ENCODE measurements at regions not wholly inside any gene's neighbourhood (a gene's known extent, or its start where the extent isn't known, plus 50 kb on each side); places are given as distances from the start of the nearest gene placed in this dataset.

GRCh38 chr18:27667064-27667463, 482.0 kb upstream of the CHST9 start:
- ChIA-PET CTCF (no interaction called here), POLR2A (no interaction called here)
- Histone ChIP-seq H3K27me3 (ENCODE audit: control insufficient read depth in 2 of 2, insufficient read depth in 2 of 2, low read length in 2 of 2) (peaks cover 0 to 4% of the 10 kb centered on the region in 2 donors), H3K36me3 (ENCODE audit: control insufficient read depth in 2 of 3, insufficient read depth in 3 of 3, low read length in 3 of 3) (no peaks in the 10 kb centered on the region), H3K9me3 (ENCODE audit: control insufficient read depth in 2 of 3, low read length in 3 of 3) (no peaks in the 10 kb centered on the region), H3K4me1 (ENCODE audit: control insufficient read depth in 2 of 2, insufficient read depth in 2 of 2, low read length in 2 of 2) (no peaks in the 10 kb centered on the region), H3K27ac (ENCODE audit: low read depth, low read length) (no peak overlapping the region), H3K4me3 (ENCODE audit: low read length) (no peak overlapping the region)
- H3K27me3 Mint-ChIP-seq = no peaks in the 10 kb centered on the region
- H3K4me3 Mint-ChIP-seq = no peak overlapping the region
- peaks cover 0 to 5% (median 0%) of the 10 kb centered on the region in 11 donors for H3K9me3 Mint-ChIP-seq
- ATAC-seq (no peak), DNase-seq (no peak)
- no peak overlapping the region for H3K27ac Mint-ChIP-seq
- intact Hi-C loops (cut with micrococcal nuclease) = no loop called here
- no peaks in the 10 kb centered on the region for H3K4me1 Mint-ChIP-seq
- no peaks in the 10 kb centered on the region for H3K36me3 Mint-ChIP-seq

- no peak overlapping the region for H3K4me3 ChIP-seq (ENCODE audit: low read length)
- H3K27ac ChIP-seq (ENCODE audit: low read depth, low read length) = no peak overlapping the region
- Mint-ChIP-seq H3K4me1 (no peaks in the 10 kb centered on the region), H3K36me3 (no peaks in the 10 kb centered on the region), H3K4me3 (no peak overlapping the region), H3K27me3 (no peaks in the 10 kb centered on the region), H3K27ac (no peak overlapping the region), H3K9me3 (peaks cover 0 to 6% (median 0%) of the 10 kb centered on the region in 11 donors)
- ChIA-PET POLR2A (no interaction called here), CTCF (no interaction called here)
- H3K27me3 ChIP-seq (ENCODE audit: control insufficient read depth in 2 of 2, insufficient read depth in 2 of 2, low read length in 2 of 2) = peaks cover 0 to 4% of the 10 kb centered on the region in 2 donors
- H3K36me3 ChIP-seq (ENCODE audit: control insufficient read depth in 2 of 3, insufficient read depth in 3 of 3, low read length in 3 of 3) = no peaks in the 10 kb centered on the region
- ATAC-seq = no peak
- no peaks in the 10 kb centered on the region for H3K9me3 ChIP-seq (ENCODE audit: control insufficient read depth in 2 of 3, low read length in 3 of 3)
- no peak for DNase-seq
- H3K4me1 ChIP-seq (ENCODE audit: control insufficient read depth in 2 of 2, insufficient read depth in 2 of 2, low read length in 2 of 2) = no peaks in the 10 kb centered on the region
- intact Hi-C loops (cut with micrococcal nuclease) = no loop called here
Measured at GRCh38 chr18:27666016-27666415, 480.9 kb upstream of the CHST9 start.

- Histone ChIP-seq H3K27ac (ENCODE audit: low read depth, low read length) (no peak overlapping the region), H3K4me3 (ENCODE audit: low read length) (no peak overlapping the region), H3K9me3 (ENCODE audit: control insufficient read depth in 2 of 3, low read length in 3 of 3) (no peaks in the 10 kb centered on the region), H3K4me1 (ENCODE audit: control insufficient read depth in 2 of 2, insufficient read depth in 2 of 2, low read length in 2 of 2) (no peaks in the 10 kb centered on the region), H3K36me3 (ENCODE audit: control insufficient read depth in 2 of 3, insufficient read depth in 3 of 3, low read length in 3 of 3) (no peaks in the 10 kb centered on the region), H3K27me3 (ENCODE audit: control insufficient read depth in 2 of 2, insufficient read depth in 2 of 2, low read length in 2 of 2) (no peaks in the 10 kb centered on the region)
- Mint-ChIP-seq H3K27me3 (no peaks in the 10 kb centered on the region), H3K9me3 (peaks cover 0 to 6% (median 0%) of the 10 kb centered on the region in 11 donors), H3K4me3 (no peak overlapping the region), H3K27ac (no peak overlapping the region), H3K36me3 (no peaks in the 10 kb centered on the region), H3K4me1 (no peaks in the 10 kb centered on the region)
- intact Hi-C loops (cut with micrococcal nuclease) = no loop called here
- POLR2A ChIA-PET = no interaction called here
- DNase-seq (no peak), ATAC-seq (no peak)
- CTCF ChIA-PET = no interaction called here
Measured at GRCh38 chr18:27665264-27665799, 480.2 kb upstream of the CHST9 start.

GRCh38 chr18:27662949-27663348, 477.8 kb upstream of the CHST9 start:
- CTCF ChIA-PET = no interaction called here
- Histone ChIP-seq H3K27ac (ENCODE audit: low read depth, low read length) (no peak overlapping the region), H3K9me3 (ENCODE audit: control insufficient read depth in 2 of 3, low read length in 3 of 3) (no peaks in the 10 kb centered on the region), H3K27me3 (ENCODE audit: control insufficient read depth in 2 of 2, insufficient read depth in 2 of 2, low read length in 2 of 2) (no peaks in the 10 kb centered on the region), H3K4me3 (ENCODE audit: low read length) (no peak overlapping the region), H3K36me3 (ENCODE audit: control insufficient read depth in 2 of 3, insufficient read depth in 3 of 3, low read length in 3 of 3) (no peaks in the 10 kb centered on the region), H3K4me1 (ENCODE audit: control insufficient read depth in 2 of 2, insufficient read depth in 2 of 2, low read length in 2 of 2) (no peaks in the 10 kb centered on the region)
- DNase-seq (no peak), ATAC-seq (no peak)
- Mint-ChIP-seq H3K27ac (no peak overlapping the region), H3K4me1 (no peaks in the 10 kb centered on the region), H3K27me3 (no peaks in the 10 kb centered on the region), H3K9me3 (peaks cover 0 to 9% (median 2%) of the 10 kb centered on the region in 11 donors), H3K4me3 (no peak overlapping the region), H3K36me3 (no peaks in the 10 kb centered on the region)
- POLR2A ChIA-PET = no interaction called here
- intact Hi-C loops (cut with micrococcal nuclease) = no loop called here

DNA sequence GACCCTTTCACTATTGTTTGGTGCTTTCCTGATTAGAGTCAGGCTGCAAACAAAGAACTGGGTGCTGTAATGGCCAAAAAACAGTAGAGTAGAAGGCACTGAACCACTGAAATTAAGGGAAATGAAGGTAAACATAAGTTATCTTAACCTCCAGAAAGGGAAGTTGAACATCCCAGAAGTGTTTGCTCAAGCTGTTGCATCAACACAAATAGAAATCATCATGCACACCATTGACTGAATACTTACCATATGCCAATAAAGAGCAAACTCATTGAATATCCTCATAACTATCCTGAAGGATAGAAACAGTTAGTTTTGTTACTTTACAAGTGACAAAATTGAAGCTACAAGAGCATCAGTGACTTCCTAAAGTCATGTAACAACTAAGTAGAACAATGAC, 477.4 kb upstream of the CHST9 start:
- Histone ChIP-seq H3K27me3 (ENCODE audit: control insufficient read depth in 2 of 2, insufficient read depth in 2 of 2, low read length in 2 of 2) (no peaks in the 10 kb centered on the region), H3K9me3 (ENCODE audit: control insufficient read depth in 2 of 3, low read length in 3 of 3) (no peaks in the 10 kb centered on the region), H3K4me3 (ENCODE audit: low read length) (no peak overlapping the region), H3K27ac (ENCODE audit: low read depth, low read length) (no peak overlapping the region), H3K4me1 (ENCODE audit: control insufficient read depth in 2 of 2, insufficient read depth in 2 of 2, low read length in 2 of 2) (no peaks in the 10 kb centered on the region), H3K36me3 (ENCODE audit: control insufficient read depth in 2 of 3, insufficient read depth in 3 of 3, low read length in 3 of 3) (no peaks in the 10 kb centered on the region)
- no peaks in the 10 kb centered on the region for H3K4me1 Mint-ChIP-seq
- intact Hi-C loops (cut with micrococcal nuclease) = no loop called here
- ChIA-PET CTCF (no interaction called here), POLR2A (no interaction called here)
- no peak overlapping the region for H3K4me3 Mint-ChIP-seq
- DNase-seq (no peak), ATAC-seq (no peak)
- no peaks in the 10 kb centered on the region for H3K36me3 Mint-ChIP-seq
- H3K27me3 Mint-ChIP-seq = no peaks in the 10 kb centered on the region
- peaks cover 0 to 9% (median 2%) of the 10 kb centered on the region in 11 donors for H3K9me3 Mint-ChIP-seq
- no peak overlapping the region for H3K27ac Mint-ChIP-seq

GRCh38 chr18:27661320-27662018, 476.4 kb upstream of the CHST9 start:
- intact Hi-C loops (cut with micrococcal nuclease) = no loop called here

GRCh38 chr18:27656905-27657304, 471.8 kb upstream of the CHST9 start:
- ATAC-seq = no peak
- POLR2A ChIA-PET = no interaction called here

More at GRCh38 chr18:27661320-27662018, 476.4 kb upstream of the CHST9 start:
- no peak overlapping the region for H3K27ac Mint-ChIP-seq
- H3K4me1 Mint-ChIP-seq = no peaks in the 10 kb centered on the region
- no peaks in the 10 kb centered on the region for H3K36me3 Mint-ChIP-seq
- H3K9me3 Mint-ChIP-seq = peaks cover 0 to 9% (median 2%) of the 10 kb centered on the region in 11 donors
- DNase-seq = no peak
- no peak overlapping the region for H3K27ac ChIP-seq (ENCODE audit: low read depth, low read length)
- no peak overlapping the region for H3K4me3 Mint-ChIP-seq
- no peaks in the 10 kb centered on the region for H3K9me3 ChIP-seq (ENCODE audit: control insufficient read depth in 2 of 3, low read length in 3 of 3)
- H3K4me3 ChIP-seq (ENCODE audit: low read length) = no peak overlapping the region
- no peaks in the 10 kb centered on the region for H3K36me3 ChIP-seq (ENCODE audit: control insufficient read depth in 2 of 3, insufficient read depth in 3 of 3, low read length in 3 of 3)
- H3K27me3 ChIP-seq (ENCODE audit: control insufficient read depth in 2 of 2, insufficient read depth in 2 of 2, low read length in 2 of 2) = no peaks in the 10 kb centered on the region
- ChIA-PET POLR2A (no interaction called here), CTCF (no interaction called here)
- no peaks in the 10 kb centered on the region for H3K4me1 ChIP-seq (ENCODE audit: control insufficient read depth in 2 of 2, insufficient read depth in 2 of 2, low read length in 2 of 2)
- H3K27me3 Mint-ChIP-seq = no peaks in the 10 kb centered on the region
- no peak for ATAC-seq

More at GRCh38 chr18:27656905-27657304, 471.8 kb upstream of the CHST9 start:
- Mint-ChIP-seq H3K27me3 (no peaks in the 10 kb centered on the region), H3K27ac (no peak overlapping the region), H3K9me3 (peaks cover 0 to 11% (median 4%) of the 10 kb centered on the region in 11 donors), H3K36me3 (peaks cover 0 to 3% (median 0%) of the 10 kb centered on the region in 5 donors), H3K4me3 (no peak overlapping the region), H3K4me1 (no peaks in the 10 kb centered on the region)
- Histone ChIP-seq H3K27ac (ENCODE audit: low read depth, low read length) (no peak overlapping the region), H3K9me3 (ENCODE audit: control insufficient read depth in 2 of 3, low read length in 3 of 3) (no peaks in the 10 kb centered on the region), H3K36me3 (ENCODE audit: control insufficient read depth in 2 of 3, insufficient read depth in 3 of 3, low read length in 3 of 3) (no peaks in the 10 kb centered on the region), H3K27me3 (ENCODE audit: control insufficient read depth in 2 of 2, insufficient read depth in 2 of 2, low read length in 2 of 2) (no peaks in the 10 kb centered on the region), H3K4me3 (ENCODE audit: low read length) (no peak overlapping the region), H3K4me1 (ENCODE audit: control insufficient read depth in 2 of 2, insufficient read depth in 2 of 2, low read length in 2 of 2) (no peaks in the 10 kb centered on the region)
- DNase-seq = no peak
- intact Hi-C loops (cut with micrococcal nuclease) = no loop called here
- CTCF ChIA-PET = no interaction called here

All from naive thymus-derived CD4-positive, alpha-beta T cell (primary cell).